DMS79 (cell line): ENCODE measurements at regions not wholly inside any gene's neighbourhood (a gene's known extent, or its start where the extent isn't known, plus 50 kb on each side); places are given as distances from the start of the nearest gene placed in this dataset.

Source experiments
- DNase-seq: peaks from one replicate; lab custom pipeline; 2025; lab: John Stamatoyannopoulos, UW

DNA sequence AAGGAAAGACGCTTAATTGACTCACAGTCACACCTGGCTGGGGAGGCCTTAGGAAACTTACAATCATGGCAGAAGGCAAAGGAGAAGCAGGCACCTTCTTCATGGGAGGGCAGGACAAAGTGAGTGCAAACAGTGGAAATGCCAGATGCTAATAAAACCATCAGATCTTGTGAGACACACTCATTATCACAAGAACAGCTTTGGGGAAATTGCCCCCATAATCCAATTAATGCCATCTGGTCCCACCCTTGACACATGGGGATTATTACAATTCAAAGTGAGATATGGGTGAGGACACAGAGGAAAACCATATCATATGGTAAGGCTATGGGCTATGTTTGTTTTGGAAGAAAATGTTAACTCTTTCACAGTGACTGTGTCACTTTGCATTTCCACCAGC lies 1272.5 kb upstream of the CELF2 start:
- DNase-seq: no peak

DNA sequence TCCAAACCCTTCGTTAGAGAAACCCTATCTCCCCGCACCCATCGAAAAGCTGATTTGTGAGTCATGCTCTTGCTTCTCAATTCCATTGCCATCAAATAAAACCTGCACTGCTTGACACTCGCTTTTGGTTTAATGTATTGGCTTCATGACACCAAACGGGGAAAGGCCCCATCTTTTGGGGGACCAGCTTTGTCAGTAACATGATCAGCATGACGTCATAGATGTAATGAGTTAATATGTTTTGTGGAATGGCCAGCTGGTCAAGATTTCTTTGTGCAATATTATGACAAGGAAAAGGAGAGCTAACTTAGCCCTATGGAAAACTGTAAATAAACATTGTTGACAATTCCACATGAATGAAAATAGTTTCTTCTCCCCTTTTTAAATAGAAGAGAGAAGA lies 1260.5 kb upstream of the CELF2 start:
- DNase-seq: no peak

DNA sequence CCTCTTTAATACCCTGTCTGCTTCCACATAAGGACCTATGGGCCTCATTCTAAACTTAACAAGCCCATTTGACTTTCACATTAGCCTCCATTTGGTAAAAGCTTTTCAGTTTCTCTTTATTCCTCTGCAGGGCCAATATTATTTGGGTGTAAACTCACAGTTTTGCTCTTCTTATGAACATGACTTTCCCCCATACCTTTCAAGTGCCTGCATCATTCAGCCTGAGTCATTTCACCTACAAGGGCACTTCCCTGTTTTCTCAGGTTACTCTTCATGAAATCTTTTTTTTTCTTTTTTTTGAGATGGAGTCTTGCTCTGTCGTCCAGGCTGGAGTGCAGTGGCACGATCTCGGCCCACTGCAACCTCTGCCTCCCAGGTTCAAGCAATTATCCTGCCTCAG lies 1258.1 kb upstream of the CELF2 start:
- no peak for DNase-seq

DNA sequence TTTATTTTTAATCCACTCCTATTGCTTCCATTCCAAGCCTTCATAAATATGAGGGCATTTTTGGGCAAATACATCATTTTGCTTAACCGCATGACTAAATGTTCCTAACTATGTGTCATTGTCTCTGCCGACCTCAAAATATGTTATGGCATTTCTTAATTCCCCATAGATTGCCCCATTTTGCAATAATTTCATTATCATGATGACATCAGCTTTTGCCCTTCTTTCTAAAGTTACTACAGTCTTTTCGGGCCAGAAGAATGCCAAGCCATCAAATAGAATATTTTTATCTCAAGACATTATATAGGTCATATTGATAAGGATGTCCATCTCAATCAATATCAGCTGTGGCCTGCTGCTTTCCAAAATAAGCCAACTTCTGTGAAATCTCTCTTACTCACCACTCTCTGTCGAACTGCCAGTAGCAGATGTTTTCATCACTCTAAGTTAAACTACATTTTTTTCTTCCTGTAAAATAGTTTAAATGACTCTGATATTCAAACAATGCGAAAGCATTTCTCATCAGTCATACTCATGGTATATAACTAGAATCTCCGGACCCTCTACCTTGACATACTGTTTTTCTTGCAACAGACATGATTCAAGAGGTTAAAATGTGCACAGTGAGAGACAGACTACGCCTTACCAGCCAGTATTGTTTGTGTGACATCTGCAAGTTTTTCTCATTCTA lies 1254.6 kb upstream of the CELF2 start:
- DNase-seq: no peak

DNA sequence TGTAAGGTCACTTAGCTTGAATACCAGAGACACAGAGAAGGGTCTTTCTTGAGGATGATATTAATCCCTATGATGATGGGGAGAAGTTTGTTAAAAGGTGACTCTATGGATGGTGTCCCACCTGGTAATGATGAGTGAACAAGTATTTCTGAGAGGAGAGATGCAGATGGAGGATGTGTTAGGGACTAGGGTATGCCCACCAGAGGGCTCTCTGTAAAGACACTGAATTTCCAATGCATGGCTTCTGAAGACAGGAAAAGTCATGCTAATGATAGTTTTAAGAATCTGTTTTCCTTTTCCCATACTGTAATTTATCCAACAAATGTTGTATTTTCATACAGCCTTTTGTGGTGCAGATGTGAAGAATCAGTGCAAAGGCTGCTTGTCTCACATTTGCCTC lies 1250.9 kb upstream of the CELF2 start:
- no peak for DNase-seq

DNA sequence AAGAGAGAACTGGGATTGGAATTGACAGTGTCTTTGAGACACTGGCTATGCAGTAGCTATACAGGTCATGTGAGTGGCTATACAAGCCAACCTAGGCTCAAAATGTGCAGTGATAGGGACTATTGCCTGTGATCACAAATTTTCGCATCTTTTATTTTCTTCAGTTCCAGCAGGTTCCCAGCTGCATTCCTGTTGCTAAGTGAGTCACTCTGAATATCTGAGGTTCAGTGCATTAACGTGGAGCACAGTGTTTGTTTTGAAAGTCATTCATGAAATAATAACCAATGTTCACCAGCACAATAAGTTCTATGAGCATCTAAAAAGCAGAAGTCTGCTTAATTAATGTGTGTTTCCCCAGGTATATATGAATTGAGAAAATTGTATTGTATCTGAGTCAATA lies 1236.0 kb upstream of the CELF2 start:
- no peak for DNase-seq

DNA sequence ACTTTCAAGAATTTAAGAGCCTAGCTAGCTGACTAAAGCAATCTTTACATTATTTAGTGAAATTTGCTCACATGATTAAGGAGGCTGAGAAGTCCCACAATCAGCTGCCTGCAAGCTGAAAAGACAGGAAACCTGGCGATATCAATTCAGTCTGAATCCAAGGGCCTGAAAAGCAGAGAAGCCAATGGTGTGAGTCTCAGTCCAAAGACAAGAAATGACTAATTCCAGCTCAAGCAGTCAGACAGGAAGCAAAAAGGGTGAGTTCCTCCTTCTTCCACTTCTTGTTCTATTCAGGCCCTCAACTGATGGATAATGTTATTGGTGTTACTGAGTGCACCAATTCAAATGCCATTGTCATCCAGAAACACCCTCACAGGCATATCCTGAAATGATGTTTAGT lies 1231.6 kb upstream of the CELF2 start:
- DNase-seq: no peak

DNA sequence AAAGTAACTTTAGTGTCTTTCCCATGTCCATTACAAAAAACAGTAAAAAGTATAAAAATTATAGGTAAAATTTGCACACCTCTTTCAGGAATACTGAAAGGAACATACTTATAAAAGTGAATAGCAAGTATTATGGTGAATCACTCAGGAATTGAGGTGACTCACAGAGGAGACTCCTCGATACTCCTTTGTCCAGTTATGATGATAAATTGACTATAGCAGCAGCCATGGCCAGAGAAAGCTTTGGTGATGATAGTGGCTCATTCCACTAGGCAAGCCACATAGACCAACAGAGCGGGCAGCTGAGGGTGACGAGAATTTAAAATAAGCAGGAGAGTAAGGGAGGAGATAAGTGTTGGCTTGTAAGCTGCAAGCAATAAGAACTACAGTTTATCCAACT lies 1231.1 kb upstream of the CELF2 start:
- no peak for DNase-seq

DNA sequence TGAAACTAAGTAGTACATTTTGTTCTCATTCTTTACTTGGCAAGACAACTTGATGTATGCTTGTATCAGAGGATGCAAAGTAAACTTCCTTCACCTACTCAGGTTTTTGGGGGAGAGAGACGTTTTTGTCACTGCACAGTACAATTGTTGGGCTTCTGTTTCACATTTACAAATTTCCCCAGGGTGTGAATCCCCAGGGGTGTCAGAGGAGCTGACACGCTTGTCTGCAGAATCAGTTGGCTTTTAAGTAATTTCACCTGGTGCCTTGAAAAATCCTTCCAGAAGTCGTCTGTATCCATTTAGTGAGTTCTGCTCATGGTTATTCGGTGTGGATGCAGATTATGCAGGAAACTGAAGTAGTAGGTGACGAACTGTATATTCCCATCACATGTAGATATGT lies 1227.7 kb upstream of the CELF2 start:
- no peak for DNase-seq

DNA sequence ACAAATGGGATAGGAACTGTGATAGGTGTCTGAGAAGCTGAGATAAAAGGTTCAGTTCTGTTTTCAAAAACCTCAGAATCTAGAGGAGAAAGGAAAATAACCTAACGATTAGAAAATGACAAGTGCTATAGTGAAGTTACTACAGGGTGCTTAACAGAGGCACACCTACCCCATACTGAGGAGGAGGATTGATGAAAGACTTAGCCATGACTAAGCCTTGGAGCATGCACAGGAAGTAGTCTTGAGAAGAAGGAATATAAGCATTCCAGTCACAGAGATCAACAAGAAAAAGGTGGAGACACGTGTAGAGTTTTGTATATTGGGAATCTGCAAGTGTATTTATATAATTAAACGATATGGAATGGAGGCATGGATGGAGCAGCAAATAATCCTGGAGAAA lies 1225.5 kb upstream of the CELF2 start:
- no peak for DNase-seq

DNA sequence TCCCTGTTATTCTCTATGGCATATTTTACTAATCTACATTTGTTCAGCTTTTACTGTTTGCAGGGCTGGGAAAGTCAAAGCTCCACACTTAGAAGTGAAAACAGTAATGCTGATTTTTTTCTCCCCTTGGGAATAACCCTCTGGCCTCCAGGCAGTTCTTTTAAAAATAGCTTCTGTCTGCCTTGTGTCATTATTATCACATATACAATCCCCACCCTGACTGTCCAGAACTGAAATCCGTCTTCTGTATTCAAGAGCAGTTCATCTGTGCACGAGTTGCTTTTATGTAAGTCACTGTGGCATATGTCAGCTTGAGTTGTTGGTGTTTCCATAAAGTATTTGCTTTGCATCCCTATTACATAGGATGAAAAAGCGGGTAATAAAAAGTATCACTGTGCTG lies 1221.1 kb upstream of the CELF2 start:
- DNase-seq: no peak

DNA sequence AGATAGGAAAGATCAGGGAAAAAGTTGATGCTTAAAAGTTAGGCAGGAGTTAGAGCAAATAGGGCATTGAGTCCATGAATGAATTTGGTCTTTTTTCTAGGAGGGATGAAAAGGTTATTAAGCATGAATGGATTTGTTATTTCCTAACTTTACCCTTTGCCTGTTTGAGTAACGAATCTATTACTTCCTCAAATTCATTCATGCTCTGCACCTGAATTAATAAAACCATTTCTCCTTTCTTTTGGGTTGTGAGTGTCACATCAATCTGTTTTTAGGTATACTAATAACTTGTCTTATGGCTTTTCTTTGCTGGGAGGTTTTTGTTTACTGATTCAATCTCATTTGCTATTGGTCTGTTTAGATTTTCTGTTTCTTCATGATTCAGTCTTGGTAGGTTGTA lies 1217.7 kb upstream of the CELF2 start:
- no peak for DNase-seq

DNA sequence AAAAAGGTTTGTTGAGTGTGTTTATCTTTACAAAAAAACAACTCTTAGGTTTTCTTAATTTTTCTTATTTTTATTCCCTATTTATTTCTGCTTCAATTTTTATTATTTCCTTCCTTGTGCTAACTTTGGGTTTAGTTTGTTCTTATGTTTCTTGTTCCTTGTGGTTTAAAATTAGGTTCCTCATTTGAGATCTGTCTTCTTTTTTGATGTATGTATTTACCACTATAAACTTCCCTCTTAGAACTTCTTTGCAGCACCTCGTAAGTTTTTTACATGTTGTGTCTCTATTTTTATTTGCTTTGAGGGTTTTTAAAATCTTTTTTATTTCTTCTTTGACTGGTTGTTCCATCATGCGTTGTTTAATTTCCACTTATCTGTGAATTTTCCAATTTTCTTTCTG lies 1217.1 kb upstream of the CELF2 start:
- DNase-seq: no peak

DNA sequence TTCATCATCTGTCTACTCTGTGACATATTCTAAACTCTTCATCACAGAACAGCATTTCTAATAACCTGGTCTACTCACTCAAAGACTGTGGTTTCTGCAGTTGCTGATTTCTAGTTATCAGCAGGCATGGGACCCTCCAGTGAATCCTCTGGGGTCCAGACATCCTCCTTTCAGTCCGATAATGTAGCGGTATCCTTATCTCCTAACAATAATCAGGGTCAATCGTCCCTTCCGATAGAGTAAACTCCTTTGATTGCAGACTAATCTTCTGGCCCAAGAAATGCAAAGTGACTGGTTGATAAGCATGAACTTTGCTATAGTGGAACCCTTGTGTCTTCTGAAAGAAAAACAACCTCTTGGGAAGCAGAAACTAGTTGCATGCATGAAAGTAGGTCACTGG lies 1209.8 kb upstream of the CELF2 start:
- DNase-seq: no peak

DNA sequence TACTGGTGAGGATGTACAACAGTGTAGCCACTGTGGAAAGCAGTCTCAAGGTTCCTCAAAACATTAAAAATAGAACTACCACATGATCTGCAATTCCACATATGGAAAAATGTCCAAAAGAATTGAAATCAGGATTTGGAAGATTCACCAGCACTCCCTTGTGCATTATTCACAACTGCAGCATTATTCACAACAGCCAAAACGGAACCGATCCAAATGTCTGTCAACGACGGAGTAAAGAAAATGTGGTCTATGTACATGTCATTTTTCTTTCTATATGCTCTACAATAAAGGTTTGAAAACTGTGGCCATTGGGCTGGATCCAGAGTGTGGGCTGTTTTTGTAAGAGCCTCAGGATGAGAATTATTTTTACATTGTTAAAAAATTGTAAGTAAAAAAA lies 1206.1 kb upstream of the CELF2 start:
- DNase-seq: no peak

DNA sequence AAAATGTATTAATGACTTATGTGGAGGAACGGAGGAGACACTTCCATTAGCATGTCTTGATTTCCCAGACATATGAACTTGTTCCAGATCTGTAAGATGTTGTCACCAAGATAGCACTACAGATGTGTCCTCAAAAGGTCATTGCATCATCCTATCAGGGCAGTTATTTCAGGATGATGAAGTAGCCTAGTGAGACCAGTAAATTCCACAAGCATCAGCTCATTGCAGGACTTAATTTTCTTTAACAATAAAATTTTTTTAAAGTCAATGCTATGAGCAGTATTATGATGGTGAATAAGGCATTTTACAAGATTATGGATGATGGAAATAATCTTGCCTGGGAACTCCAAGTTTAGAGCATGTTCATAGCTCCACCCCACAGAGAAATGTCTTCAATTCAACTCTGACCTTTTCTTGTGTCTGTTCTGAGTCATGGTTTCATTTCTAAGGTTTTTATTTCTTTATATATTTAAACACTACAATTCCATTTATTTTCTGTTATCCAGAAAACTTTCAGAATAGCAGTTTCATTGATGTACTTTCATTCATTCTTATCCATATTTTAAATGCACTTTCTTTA lies 1203.3 kb upstream of the CELF2 start:
- DNase-seq: no peak

DNA sequence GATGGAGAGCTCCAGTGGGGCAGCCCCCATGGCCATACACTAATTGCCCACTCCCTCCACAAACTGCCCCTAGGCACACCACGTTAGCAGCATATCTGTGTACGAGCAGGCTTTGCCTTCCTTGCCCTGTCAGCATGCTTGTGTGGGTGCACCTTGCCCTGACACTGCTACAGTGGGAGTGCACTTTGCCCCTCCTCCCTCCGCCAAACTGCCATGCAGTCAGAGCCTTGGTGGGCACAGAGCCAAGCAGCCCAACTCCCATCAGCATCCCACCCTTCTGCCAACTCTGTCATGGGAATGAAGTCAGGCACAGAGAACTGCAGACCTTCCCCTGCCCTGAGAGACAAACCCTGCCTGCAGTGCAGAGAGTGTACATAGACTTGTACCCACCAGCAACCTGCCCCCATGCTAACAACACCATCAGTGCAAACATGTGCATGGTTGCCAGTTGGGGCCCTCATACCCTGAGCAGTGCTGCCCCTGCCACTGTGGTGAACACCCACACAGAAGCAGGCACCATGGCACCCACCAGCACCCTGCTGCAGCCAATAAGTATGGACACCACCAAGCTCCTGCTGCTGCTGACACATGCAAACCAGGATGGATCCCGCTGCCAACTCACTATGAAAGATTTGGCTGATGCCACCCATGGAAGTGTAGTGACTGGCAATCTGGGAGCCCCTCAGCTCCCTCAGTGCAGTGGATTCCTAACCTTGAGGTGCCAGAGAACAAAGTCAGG lies 1197.7 kb upstream of the CELF2 start:
- DNase-seq: no peak

DNA sequence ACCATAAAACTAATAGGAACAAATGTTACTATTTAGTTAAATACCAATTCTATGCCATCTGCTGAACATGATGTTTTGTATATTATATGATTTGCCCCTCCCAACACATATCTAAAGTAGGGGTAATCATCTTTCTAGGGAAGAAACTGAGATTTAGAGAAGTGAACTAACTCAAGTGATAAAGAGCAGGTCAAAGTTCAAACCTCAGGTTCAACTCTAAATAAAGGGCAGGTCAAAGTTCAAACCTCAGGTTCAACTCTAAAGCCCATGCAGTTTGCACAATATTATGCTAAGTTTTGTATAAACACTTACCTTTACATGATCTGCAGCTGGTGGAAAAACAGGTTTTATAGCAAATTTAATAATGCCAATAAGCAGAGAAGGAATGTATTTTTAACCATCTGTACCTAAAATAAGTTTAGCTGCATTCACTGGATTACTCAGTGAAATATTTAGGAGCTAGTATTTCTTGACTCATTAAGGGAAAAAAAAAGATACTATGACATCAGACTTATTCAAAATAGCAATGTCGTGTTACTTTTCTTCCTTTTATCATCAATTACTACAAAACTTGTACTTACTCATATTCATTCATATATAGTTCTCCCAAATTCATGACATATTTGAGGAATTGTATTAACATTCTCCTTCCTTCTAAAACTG lies 1194.3 kb upstream of the CELF2 start:
- DNase-seq: no peak

DNA sequence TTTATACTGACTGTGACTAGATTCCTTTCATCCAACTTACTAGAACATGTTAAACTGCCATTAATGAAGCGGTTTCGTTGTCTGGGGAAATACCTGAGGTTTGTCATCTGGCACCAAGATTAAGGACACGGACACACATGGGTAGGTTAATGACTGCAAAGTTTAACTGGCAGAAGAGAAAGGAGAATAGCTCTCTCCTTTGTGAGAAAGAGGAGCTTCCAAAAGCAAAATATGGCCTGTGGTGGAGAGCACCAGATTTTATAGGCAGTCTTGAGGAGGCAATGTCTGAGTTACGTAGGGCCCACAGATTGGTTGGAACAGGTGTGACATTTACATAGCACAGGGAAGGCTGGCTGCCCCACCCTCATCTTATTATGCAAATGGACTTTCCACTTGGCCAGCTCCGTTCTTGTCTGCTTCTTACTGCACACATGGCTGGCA lies 1193.0 kb upstream of the CELF2 start:
- no peak for DNase-seq

DNA sequence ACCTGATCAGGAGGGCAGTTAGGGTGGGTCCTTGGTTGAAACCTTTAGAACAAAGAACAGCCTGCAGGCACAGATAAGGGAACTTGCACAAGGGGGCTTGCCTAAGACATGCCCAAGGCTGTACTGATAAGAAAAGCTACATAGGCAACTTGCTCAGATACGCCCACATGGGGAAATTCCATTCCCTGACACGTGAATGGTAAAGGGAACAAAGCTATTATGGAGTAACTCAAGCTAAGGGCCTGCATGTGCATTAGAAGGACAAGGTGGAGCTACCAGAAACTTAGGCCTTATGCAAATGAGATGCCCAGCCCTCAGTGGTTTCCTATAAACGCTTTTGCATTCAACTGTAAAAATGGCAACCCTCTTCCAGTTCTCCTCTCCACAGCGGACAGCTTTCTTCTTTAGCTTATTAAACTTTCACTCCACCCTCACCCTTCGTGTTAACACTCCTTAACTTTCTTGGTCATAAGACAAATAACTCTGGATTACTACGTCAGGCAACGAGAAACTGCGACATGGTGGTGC lies 1192.1 kb upstream of the CELF2 start:
- no peak for DNase-seq

DNA sequence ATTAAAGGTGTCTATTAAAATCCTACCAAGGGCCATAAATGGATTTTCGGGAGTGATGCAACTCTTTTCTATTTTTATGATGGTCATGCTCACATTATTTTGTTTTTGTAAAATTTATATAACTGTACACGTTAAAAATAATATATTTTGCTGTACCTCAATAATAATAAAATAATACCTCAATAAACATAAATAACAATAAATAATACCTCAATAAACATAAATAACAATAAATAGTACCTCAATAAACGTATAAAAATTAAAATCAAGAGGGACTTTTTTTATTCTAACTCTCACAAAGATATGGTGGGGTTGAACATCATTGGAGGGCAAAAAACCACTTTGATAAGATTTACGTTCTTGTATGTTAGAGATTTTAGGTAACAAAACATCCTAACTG lies 1189.6 kb upstream of the CELF2 start:
- DNase-seq: no peak

DNA sequence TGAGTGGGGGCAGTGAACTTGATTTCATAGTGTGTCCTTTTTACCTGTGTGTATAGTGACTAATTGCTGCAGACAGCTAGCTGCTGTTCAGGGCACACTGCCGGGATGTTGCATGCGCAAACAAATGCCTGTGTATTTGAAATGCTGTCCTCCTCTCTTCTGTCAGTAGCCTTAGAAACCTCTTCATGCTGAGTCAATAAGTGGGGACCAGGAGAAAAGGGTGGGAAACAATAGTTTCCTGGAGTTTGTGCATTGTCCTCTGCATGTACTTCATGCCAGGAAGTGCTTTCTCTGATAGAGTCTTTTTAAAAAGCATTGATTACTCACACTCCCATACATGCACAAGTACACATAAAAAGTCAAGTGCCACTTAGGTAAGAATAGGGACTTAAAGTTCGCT lies 1183.7 kb upstream of the CELF2 start:
- no peak for DNase-seq

DNA sequence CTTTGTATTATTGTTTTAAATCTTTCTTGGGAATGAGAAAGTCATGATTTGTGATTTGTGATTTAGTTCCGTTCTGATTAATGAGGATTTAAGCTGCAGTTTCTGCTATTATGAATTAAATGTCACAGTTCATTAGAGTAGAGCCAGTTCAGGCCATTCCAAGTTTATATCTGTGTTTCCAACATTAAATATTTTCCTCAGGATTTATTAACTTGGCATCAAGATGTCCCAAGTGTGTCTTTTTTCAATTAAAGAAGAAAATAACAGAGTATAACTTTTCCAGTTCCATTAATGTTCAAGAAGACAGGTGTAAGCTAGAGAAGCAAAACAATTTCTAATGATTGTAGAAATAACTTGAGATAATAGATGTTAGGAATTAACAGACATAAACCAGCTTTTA lies 1183.2 kb upstream of the CELF2 start:
- no peak for DNase-seq
